Upper lobe of left lung (tissue), 4 donors: ENCODE measurements at regions not wholly inside any gene's neighbourhood (a gene's known extent, or its start where the extent isn't known, plus 50 kb on each side); places are given as distances from the start of the nearest gene placed in this dataset.

Experiments used
- CTCF ChIP-seq, 6 experiments: fragments of 450-650 bp in 4 of 6; fragments of 200-600 bp in 2 of 6; sonication (generic) in 2 of 6; IDR thresholded peaks; one replicate each; pipeline ENCODE4 v1.5.1; 2016 to 2019; ENCODE audit warnings: antibody characterized with exemption in 6 of 6
- POLR2AphosphoS5 ChIP-seq, 2 donors: sonication (generic); formaldehyde crosslinking; IDR thresholded peaks; one replicate each; pipeline ENCODE4 v1.5.1; 2017; ENCODE audit warnings: antibody characterized with exemption in 2 of 2

GRCh38 chr12:92404921-92405320 is 259.3 kb upstream of the BTG1 start:
- TF ChIP-seq POLR2AphosphoS5 (IDR thresholded peaks at IDR 0.05), result no peak
- no peak for TF ChIP-seq CTCF (IDR thresholded peaks at IDR 0.05)
